ENCODE measurements at regions not wholly inside any gene's neighbourhood (a gene's known extent, or its start where the extent isn't known, plus 50 kb on each side); places are given as distances from the start of the nearest gene placed in this dataset.

DNA sequence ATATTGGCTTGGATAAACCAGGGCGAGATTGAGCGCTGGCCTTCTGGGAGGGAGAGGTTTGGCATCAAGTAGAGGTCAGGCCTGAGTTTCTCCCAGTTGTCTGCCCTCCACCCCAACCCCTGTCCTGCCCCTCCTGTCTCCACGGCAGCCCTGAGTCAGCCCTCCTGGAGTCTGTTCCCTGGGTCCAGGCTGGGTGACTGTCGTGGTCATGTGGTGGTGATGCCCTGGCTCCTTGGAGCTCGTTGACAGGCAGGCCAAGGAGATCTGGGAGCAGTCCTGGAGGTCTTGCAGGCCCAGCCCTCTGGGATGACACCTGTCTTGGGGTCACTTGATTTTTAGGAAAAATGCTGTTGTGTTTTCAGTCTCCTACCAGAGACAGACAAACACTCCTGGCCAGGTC, 53.6 kb upstream of the PODXL start:
- intact Hi-C loops (cut with micrococcal nuclease), result loop anchor here (5.0 kb wide), 1 partner anchor 53 kb away; the partner anchor contains the start of gene PODXL
- no peaks in the 10 kb centered on the region for H3K36me3 ChIP-seq (ENCODE audit: low read depth, low read length)
- peaks cover 17% of the 10 kb centered on the region for H3K4me1 ChIP-seq (ENCODE audit: insufficient read depth, low read length)
- no peak overlapping the region for H3K9ac ChIP-seq (ENCODE audit: low read length)
- H3K27me3 ChIP-seq (ENCODE audit: low read length), result no peaks in the 10 kb centered on the region
- H3F3A ChIP-seq (ENCODE audit: low read length, unreplicated experiment), result no peaks in the 10 kb centered on the region
- no peak overlapping the region for H3K27ac ChIP-seq (ENCODE audit: low read length)
- ChIA-PET POLR2A (ENCODE audit: unreplicated experiment) (no interaction called here), CTCF (no interaction called here)
- BruUV-seq (replicated peaks), result no TSS peak
- no peaks in the 10 kb centered on the region for H3K9me2 ChIP-seq (replicated peaks; ENCODE audit: low read length)
- H3K79me2 ChIP-seq (ENCODE audit: low read length), result no peaks in the 10 kb centered on the region
- no peak for TF ChIP-seq EZH2 (IDR thresholded peaks at IDR 0.05; ENCODE audit: low read length, unreplicated experiment)
- no peak for TF ChIP-seq CTCF (conservative IDR thresholded peaks at IDR 0.05; ENCODE audit: low read depth, low read length)
- TF ChIP-seq EZH2phosphoT487 (IDR thresholded peaks at IDR 0.05; ENCODE audit: borderline replicate concordance, low read length), result no peak
- H2AFZ ChIP-seq (ENCODE audit: low read length), result no peak overlapping the region
- H3K9me3 ChIP-seq (ENCODE audit: low read length), result no peaks in the 10 kb centered on the region
- DNase-seq (no peak), ATAC-seq (no peak; the same call in 1 of the 2 replicates)
- H3K4me3 ChIP-seq (ENCODE audit: low read length), result no peak overlapping the region
- no peaks in the 10 kb centered on the region for H4K20me1 ChIP-seq (ENCODE audit: low read length)
- H3K4me2 ChIP-seq (ENCODE audit: low read length), result no peak overlapping the region

DNA sequence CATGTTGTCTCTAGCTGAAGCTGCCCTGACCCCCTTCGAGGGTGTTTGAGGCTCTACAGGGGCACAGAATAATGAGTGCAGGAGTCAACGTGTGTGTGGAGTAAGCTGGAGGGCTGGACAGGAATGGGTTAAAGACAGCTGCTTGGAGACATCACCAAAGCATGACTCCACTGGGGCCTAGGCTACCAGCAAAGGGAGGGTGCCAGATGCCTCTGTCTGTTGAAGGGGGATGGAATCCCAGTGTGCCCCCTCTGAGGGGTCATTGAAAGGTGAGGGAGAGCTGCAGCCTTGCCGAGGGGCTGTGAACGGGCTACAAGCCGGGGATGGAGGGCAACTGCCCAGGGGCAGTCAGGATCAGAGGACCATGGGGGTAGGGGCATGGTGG, 51.7 kb upstream of the PODXL start:
- H3K9me2 ChIP-seq (replicated peaks; ENCODE audit: low read length), result no peaks in the 10 kb centered on the region
- no TSS peak for BruUV-seq (replicated peaks)
- POLR2A ChIA-PET (ENCODE audit: unreplicated experiment), result no interaction called here
- no peak overlapping the region for H3K4me3 ChIP-seq (ENCODE audit: low read length)
- intact Hi-C loops (cut with micrococcal nuclease), result no loop called here
- H3K4me2 ChIP-seq (ENCODE audit: low read length), result no peak overlapping the region
- TF ChIP-seq CTCF (conservative IDR thresholded peaks at IDR 0.05; ENCODE audit: low read depth, low read length) (no peak), EZH2phosphoT487 (IDR thresholded peaks at IDR 0.05; ENCODE audit: borderline replicate concordance, low read length) (no peak), EZH2 (IDR thresholded peaks at IDR 0.05; ENCODE audit: low read length, unreplicated experiment) (no peak)
- CTCF ChIA-PET, result no interaction called here
- H3K4me1 ChIP-seq (ENCODE audit: insufficient read depth, low read length), result peaks cover 26% of the 10 kb centered on the region
- no peaks in the 10 kb centered on the region for H3K36me3 ChIP-seq (ENCODE audit: low read depth, low read length)
- H2AFZ ChIP-seq (ENCODE audit: low read length), result no peak overlapping the region
- H4K20me1 ChIP-seq (ENCODE audit: low read length), result no peaks in the 10 kb centered on the region
- H3K27ac ChIP-seq (ENCODE audit: low read length), result no peak overlapping the region
- DNase-seq (no peak), ATAC-seq (no peak)
- H3K9me3 ChIP-seq (ENCODE audit: low read length), result no peaks in the 10 kb centered on the region
- no peaks in the 10 kb centered on the region for H3F3A ChIP-seq (ENCODE audit: low read length, unreplicated experiment)
- H3K27me3 ChIP-seq (ENCODE audit: low read length), result no peaks in the 10 kb centered on the region
- H3K79me2 ChIP-seq (ENCODE audit: low read length), result no peaks in the 10 kb centered on the region
- H3K9ac ChIP-seq (ENCODE audit: low read length), result no peak overlapping the region

DNA sequence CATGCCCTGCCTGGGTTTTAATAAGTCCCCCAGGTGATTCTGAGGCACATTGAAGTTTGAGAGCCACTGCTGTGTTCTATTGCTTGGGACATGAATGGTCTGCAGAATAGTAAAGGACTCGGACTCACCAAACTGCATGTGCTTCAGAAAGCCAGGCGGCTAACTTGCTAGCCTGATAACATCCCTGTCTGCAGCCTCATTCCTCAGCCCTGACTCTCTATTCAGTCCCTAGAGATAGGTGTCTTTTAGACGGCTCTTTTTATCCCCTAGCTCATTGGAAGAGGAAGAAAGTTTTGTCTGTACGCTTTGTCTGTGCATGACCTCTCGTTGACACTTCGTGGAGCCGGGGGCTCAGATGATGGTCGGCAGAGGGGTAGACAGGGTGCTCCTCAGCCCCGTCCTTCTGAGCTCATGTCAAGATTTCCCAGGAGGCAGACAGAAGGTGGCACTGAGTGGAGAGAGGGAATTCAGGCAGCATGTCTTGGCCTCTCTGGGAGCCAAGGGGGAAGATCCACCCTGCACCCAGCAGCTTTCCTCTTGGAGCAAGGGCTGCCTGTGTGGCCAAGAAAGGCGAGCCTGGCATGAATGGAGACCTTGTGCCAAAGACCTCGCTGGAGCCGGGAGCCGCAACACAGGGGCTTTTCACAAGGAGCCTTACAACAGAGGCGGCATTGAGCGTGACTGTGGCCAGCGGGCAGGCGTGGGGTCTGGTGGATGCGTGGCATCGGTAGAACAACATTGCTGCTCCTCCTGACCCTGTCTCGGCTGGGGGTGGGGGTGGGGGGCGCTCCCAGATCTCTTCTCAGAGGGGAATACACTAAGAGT, 51.1 kb upstream of the PODXL start:
- BruUV-seq (replicated peaks), result no TSS peak
- no peak overlapping the region for H2AFZ ChIP-seq (ENCODE audit: low read length)
- no peaks in the 10 kb centered on the region for H3K9me2 ChIP-seq (replicated peaks; ENCODE audit: low read length)
- no peaks in the 10 kb centered on the region for H3K36me3 ChIP-seq (ENCODE audit: low read depth, low read length)
- no peak overlapping the region for H3K4me3 ChIP-seq (ENCODE audit: low read length)
- intact Hi-C loops (cut with micrococcal nuclease), result no loop called here
- no peak for TF ChIP-seq EZH2phosphoT487 (IDR thresholded peaks at IDR 0.05; ENCODE audit: borderline replicate concordance, low read length)
- TF ChIP-seq CTCF (conservative IDR thresholded peaks at IDR 0.05; ENCODE audit: low read depth, low read length), result no peak
- TF ChIP-seq EZH2 (IDR thresholded peaks at IDR 0.05; ENCODE audit: low read length, unreplicated experiment), result no peak
- ChIA-PET CTCF (no interaction called here), POLR2A (ENCODE audit: unreplicated experiment) (no interaction called here)
- H3K9me3 ChIP-seq (ENCODE audit: low read length), result no peaks in the 10 kb centered on the region
- no peaks in the 10 kb centered on the region for H3K27me3 ChIP-seq (ENCODE audit: low read length)
- H3F3A ChIP-seq (ENCODE audit: low read length, unreplicated experiment), result no peaks in the 10 kb centered on the region
- H3K27ac ChIP-seq (ENCODE audit: low read length), result no peak overlapping the region
- no peak for DNase-seq
- H3K4me2 ChIP-seq (ENCODE audit: low read length), result no peak overlapping the region
- ATAC-seq, result no peak
- H3K79me2 ChIP-seq (ENCODE audit: low read length), result no peaks in the 10 kb centered on the region
- H3K4me1 ChIP-seq (ENCODE audit: insufficient read depth, low read length), result peaks cover 26% of the 10 kb centered on the region
- no peak overlapping the region for H3K9ac ChIP-seq (ENCODE audit: low read length)
- no peaks in the 10 kb centered on the region for H4K20me1 ChIP-seq (ENCODE audit: low read length)
